ENCODE measurements at regions not wholly inside any gene's neighbourhood (a gene's known extent, or its start where the extent isn't known, plus 50 kb on each side); places are given as distances from the start of the nearest gene placed in this dataset.
"Not testable (repeated sequence)": the region's sequence is repeated elsewhere in the genome, so short reads cannot be mapped to it uniquely, and the experiment has no call there.

GRCh38 chr10:118960157-118961090, 69.1 kb upstream of the NANOS1 start:
- intact Hi-C loops (cut with micrococcal nuclease) = no loop called here
- H3K27me3 Mint-ChIP-seq = no peaks in the 10 kb centered on the region
- no peak overlapping the region for H3K27ac Mint-ChIP-seq
- DNase-seq = no peak
- no peaks in the 10 kb centered on the region for H3K36me3 Mint-ChIP-seq (ENCODE audit: low read depth)
- peaks cover 4% of the 10 kb centered on the region for H3K4me1 Mint-ChIP-seq
- H3K9me3 Mint-ChIP-seq = no peaks in the 10 kb centered on the region
- H3K4me3 Mint-ChIP-seq = no peak overlapping the region

DNA sequence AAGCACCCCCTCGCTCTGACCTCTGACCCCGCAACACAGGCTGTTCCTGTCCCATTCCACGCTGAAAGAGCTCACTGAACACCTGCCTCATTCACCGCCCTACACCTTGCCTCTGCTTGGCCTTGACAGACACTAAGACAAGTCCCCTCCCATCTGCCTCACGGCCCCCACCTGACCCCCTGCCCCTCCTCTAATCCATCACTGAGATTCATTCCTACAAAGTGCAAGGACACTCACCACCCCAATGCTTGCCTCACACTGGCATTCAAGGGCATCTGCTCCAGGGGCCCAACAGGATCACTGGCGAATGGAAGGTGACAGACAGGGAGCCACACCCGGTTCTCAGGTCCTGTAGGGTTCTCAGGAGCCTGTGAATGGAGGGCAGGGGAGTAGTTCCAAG, 68.1 kb upstream of the NANOS1 start:
- no peaks in the 10 kb centered on the region for H3K9me3 Mint-ChIP-seq
- no peak overlapping the region for H3K4me3 Mint-ChIP-seq
- no peaks in the 10 kb centered on the region for H3K27me3 Mint-ChIP-seq
- no peak for DNase-seq
- H3K4me1 Mint-ChIP-seq = peaks cover 4% of the 10 kb centered on the region
- no peak overlapping the region for H3K27ac Mint-ChIP-seq
- intact Hi-C loops (cut with micrococcal nuclease) = no loop called here
- no peaks in the 10 kb centered on the region for H3K36me3 Mint-ChIP-seq (ENCODE audit: low read depth)

DNA sequence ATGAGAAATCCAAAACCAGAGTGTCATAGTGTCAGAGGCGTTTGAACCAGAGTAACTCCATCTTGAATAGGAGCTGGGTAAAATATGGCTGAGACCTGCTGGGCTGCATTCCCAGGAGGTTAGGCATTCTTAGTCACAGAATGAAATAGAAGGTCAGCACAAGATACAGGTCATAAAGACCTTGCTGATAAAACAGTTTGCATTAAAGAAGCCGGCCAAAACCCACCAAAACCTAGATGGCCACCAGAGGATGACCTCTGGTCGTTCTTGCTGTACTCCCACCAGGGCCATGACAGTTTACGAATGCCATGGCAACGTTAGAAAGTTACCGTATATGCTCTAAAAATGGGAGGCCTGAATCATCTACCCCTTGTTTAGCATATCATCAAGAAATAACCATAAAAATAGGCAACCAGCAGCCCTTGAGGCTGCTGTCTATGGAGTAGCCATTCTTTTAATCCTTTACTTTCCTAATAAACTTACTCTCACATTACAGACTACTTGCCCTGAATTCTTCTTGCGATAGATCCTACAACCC, 67.1 kb upstream of the NANOS1 start:
- H3K36me3 Mint-ChIP-seq (ENCODE audit: low read depth); H3K4me1 Mint-ChIP-seq; H3K9me3 Mint-ChIP-seq; H3K27me3 Mint-ChIP-seq; H3K4me3 Mint-ChIP-seq; H3K27ac Mint-ChIP-seq; intact Hi-C loops (cut with micrococcal nuclease); DNase-seq: not testable (repeated sequence)

- Mint-ChIP-seq H3K27ac (no peak overlapping the region), H3K27me3 (no peaks in the 10 kb centered on the region), H3K9me3 (no peaks in the 10 kb centered on the region), H3K4me3 (no peak overlapping the region), H3K4me1 (peaks cover 4% of the 10 kb centered on the region), H3K36me3 (ENCODE audit: low read depth) (no peaks in the 10 kb centered on the region)
- no peak for DNase-seq
- intact Hi-C loops (cut with micrococcal nuclease) = no loop called here
These were observed 66.2 kb upstream of the NANOS1 start for GRCh38 chr10:118963341-118963740.

DNA sequence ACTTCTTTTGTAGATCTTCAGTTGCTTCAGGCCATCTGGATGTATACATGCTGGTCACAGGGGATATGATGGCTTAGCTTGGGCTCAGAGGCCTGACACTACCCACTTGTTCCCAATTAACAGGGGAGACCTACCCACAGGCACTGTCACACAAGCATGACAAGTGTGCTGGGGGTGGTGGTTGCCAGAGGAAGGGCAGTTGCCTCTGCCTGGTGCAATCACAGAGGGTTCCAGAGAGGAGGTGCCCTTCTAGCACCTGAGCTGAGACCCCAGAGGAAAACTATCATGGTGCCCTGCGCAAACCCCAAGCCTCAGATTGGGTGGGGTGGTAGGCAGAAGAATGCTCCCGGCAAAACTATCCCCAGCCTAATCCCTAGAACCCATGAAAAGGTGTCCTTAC, 65.6 kb upstream of the NANOS1 start:
- no peaks in the 10 kb centered on the region for H3K27me3 Mint-ChIP-seq
- no peaks in the 10 kb centered on the region for H3K36me3 Mint-ChIP-seq (ENCODE audit: low read depth)
- no peak for DNase-seq
- no peak overlapping the region for H3K27ac Mint-ChIP-seq
- H3K9me3 Mint-ChIP-seq = no peaks in the 10 kb centered on the region
- intact Hi-C loops (cut with micrococcal nuclease) = no loop called here
- H3K4me1 Mint-ChIP-seq = peaks cover 4% of the 10 kb centered on the region
- no peak overlapping the region for H3K4me3 Mint-ChIP-seq

DNA sequence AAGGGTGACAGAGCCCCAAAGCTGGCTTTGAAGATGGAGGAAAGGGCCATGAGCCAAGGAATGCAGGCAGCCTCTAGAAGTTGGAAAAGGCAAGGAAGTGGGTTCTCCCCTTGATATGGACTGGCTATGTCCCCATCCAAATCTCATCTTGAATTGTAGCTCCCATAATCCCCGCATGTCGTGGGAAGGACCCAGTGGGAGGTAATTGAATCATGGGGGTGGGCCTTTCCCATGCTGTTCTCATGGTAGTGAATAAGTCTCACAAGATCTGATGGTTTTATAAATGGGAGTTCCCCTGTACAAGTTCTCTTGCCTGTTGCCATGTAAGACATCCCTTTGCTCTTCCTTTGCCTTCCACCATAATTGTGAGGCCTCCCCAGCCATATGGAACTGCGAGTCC, 65.0 kb upstream of the NANOS1 start:
- DNase-seq; H3K27ac Mint-ChIP-seq; H3K9me3 Mint-ChIP-seq; intact Hi-C loops (cut with micrococcal nuclease); H3K36me3 Mint-ChIP-seq (ENCODE audit: low read depth); H3K4me1 Mint-ChIP-seq; H3K4me3 Mint-ChIP-seq; H3K27me3 Mint-ChIP-seq: not testable (repeated sequence)

DNA sequence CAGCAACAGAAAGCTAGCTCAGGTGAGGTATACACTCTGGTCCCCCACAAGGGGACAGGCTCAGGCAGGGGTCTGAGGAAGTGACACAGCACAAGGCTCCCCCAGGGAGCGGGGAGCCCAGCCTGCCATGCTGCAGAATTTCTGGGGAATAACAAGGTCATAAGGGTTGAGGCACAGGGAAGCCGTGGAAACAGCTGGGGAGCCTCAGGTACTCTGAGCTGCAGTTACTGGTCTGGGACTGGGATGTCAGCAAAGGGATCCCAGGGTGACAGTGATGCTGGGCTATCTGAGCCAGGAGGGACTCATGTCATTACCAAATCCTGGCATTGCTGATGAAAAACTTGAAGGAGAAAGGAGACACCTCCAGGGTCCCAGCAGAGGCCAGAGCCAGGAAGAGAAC, 64.4 kb upstream of the NANOS1 start:
- H3K36me3 Mint-ChIP-seq (ENCODE audit: low read depth) = no peaks in the 10 kb centered on the region
- H3K9me3 Mint-ChIP-seq = no peaks in the 10 kb centered on the region
- no peak for DNase-seq
- H3K27me3 Mint-ChIP-seq = no peaks in the 10 kb centered on the region
- no peak overlapping the region for H3K4me3 Mint-ChIP-seq
- H3K4me1 Mint-ChIP-seq = no peaks in the 10 kb centered on the region
- intact Hi-C loops (cut with micrococcal nuclease) = no loop called here
- no peak overlapping the region for H3K27ac Mint-ChIP-seq

DNA sequence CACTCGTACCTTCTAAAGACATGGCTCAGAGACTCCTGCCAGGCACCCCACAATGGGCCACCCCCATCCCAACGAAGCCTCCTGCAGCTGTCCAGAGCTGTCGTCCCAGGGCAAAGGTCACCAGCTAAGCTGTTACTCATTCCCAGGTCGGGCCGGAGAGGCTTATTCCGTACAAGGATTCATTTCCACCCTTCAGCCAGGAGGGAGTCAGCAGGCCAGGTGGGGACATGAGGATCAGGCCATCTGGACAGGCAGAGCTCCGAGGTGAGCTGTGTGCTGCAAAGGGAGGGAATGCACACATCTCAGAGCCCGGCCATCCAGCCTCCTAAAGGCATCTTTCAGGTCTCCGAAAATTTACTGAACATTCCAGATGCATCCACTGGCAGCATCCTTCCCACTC, 63.9 kb upstream of the NANOS1 start:
- Mint-ChIP-seq H3K27me3 (peaks cover 2% of the 10 kb centered on the region), H3K9me3 (no peaks in the 10 kb centered on the region), H3K27ac (no peak overlapping the region), H3K36me3 (ENCODE audit: low read depth) (no peaks in the 10 kb centered on the region), H3K4me1 (no peaks in the 10 kb centered on the region), H3K4me3 (no peak overlapping the region)
- DNase-seq = no peak
- intact Hi-C loops (cut with micrococcal nuclease) = no loop called here

- no peaks in the 10 kb centered on the region for H3K4me1 Mint-ChIP-seq
- DNase-seq = no peak
- H3K4me3 Mint-ChIP-seq = no peak overlapping the region
- H3K27me3 Mint-ChIP-seq = peaks cover 4% of the 10 kb centered on the region
- no peaks in the 10 kb centered on the region for H3K9me3 Mint-ChIP-seq
- H3K27ac Mint-ChIP-seq = no peak overlapping the region
- no peaks in the 10 kb centered on the region for H3K36me3 Mint-ChIP-seq (ENCODE audit: low read depth)
- intact Hi-C loops (cut with micrococcal nuclease) = no loop called here
These were observed 63.3 kb upstream of the NANOS1 start for GRCh38 chr10:118966076-118966849.

GRCh38 chr10:118966850-118967125, 62.7 kb upstream of the NANOS1 start:
- DNase-seq = no peak
- Mint-ChIP-seq H3K36me3 (ENCODE audit: low read depth) (no peaks in the 10 kb centered on the region), H3K27ac (no peak overlapping the region), H3K4me3 (no peak overlapping the region), H3K4me1 (no peaks in the 10 kb centered on the region), H3K9me3 (no peaks in the 10 kb centered on the region), H3K27me3 (peaks cover 8% of the 10 kb centered on the region)
- intact Hi-C loops (cut with micrococcal nuclease) = no loop called here

GRCh38 chr10:118967160-118967559, 62.4 kb upstream of the NANOS1 start:
- H3K27me3 Mint-ChIP-seq = peaks cover 12% of the 10 kb centered on the region

GRCh38 chr10:118968060-118968459, 61.5 kb upstream of the NANOS1 start:
- H3K27me3 Mint-ChIP-seq = peaks cover 16% of the 10 kb centered on the region
- DNase-seq = no peak
- intact Hi-C loops (cut with micrococcal nuclease) = no loop called here
- no peak overlapping the region for H3K4me3 Mint-ChIP-seq
- H3K27ac Mint-ChIP-seq = no peak overlapping the region
- no peaks in the 10 kb centered on the region for H3K36me3 Mint-ChIP-seq (ENCODE audit: low read depth)
- H3K9me3 Mint-ChIP-seq = peaks cover 2% of the 10 kb centered on the region
- H3K4me1 Mint-ChIP-seq = no peaks in the 10 kb centered on the region

More at GRCh38 chr10:118967160-118967559, 62.4 kb upstream of the NANOS1 start:
- no peak overlapping the region for H3K4me3 Mint-ChIP-seq
- DNase-seq = no peak
- H3K9me3 Mint-ChIP-seq = no peaks in the 10 kb centered on the region
- intact Hi-C loops (cut with micrococcal nuclease) = no loop called here
- H3K36me3 Mint-ChIP-seq (ENCODE audit: low read depth) = no peaks in the 10 kb centered on the region
- H3K27ac Mint-ChIP-seq = no peak overlapping the region
- no peaks in the 10 kb centered on the region for H3K4me1 Mint-ChIP-seq

- H3K4me1 Mint-ChIP-seq = no peaks in the 10 kb centered on the region
- no peak overlapping the region for H3K4me3 Mint-ChIP-seq
- no peak for DNase-seq
- H3K36me3 Mint-ChIP-seq (ENCODE audit: low read depth) = no peaks in the 10 kb centered on the region
- intact Hi-C loops (cut with micrococcal nuclease) = no loop called here
- H3K9me3 Mint-ChIP-seq = peaks cover 6% of the 10 kb centered on the region
- H3K27ac Mint-ChIP-seq = no peak overlapping the region
- H3K27me3 Mint-ChIP-seq = peaks cover 20% of the 10 kb centered on the region
These were observed 61.0 kb upstream of the NANOS1 start for GRCh38 chr10:118968482-118968881.

GRCh38 chr10:118969014-118969413, 60.5 kb upstream of the NANOS1 start:
- DNase-seq = no peak
- no peaks in the 10 kb centered on the region for H3K36me3 Mint-ChIP-seq (ENCODE audit: low read depth)
- peaks cover 8% of the 10 kb centered on the region for H3K9me3 Mint-ChIP-seq
- H3K27ac Mint-ChIP-seq = no peak overlapping the region
- peaks cover 23% of the 10 kb centered on the region for H3K27me3 Mint-ChIP-seq
- H3K4me1 Mint-ChIP-seq = no peaks in the 10 kb centered on the region
- H3K4me3 Mint-ChIP-seq = no peak overlapping the region
- intact Hi-C loops (cut with micrococcal nuclease) = no loop called here
